Neural cell (in vitro differentiated cells): ENCODE measurements at regions not wholly inside any gene's neighbourhood (a gene's known extent, or its start where the extent isn't known, plus 50 kb on each side); places are given as distances from the start of the nearest gene placed in this dataset.

ENCODE experiments used
- EP300 ChIP-seq: fragments of 450-650 bp; conservative IDR thresholded peaks from 2 replicates; pipeline ENCODE4 v1.6.1; 2014; ENCODE audit warnings: antibody characterized with exemption, mild to moderate bottlenecking, moderate library complexity; ENCODE audit not compliant: poor library complexity, severe bottlenecking
- EZH2 ChIP-seq: fragments of 200-600, 300-800 bp; shearing (Covaris generic), sonication (generic); IDR thresholded peaks from 2 replicates; pipeline ENCODE4 v1.6.1; 2014; ENCODE audit warnings: antibody characterized with exemption, low read length, borderline replicate concordance, mild to moderate bottlenecking; ENCODE audit not compliant: insufficient read depth, poor library complexity, severe bottlenecking
- POLR2AphosphoS5 ChIP-seq: IDR thresholded peaks from 2 replicates; pipeline ENCODE4 v1.6.1; 2012
- RAD21 ChIP-seq: fragments of 450-650 bp; conservative IDR thresholded peaks from 2 replicates; pipeline ENCODE4 v1.6.1; 2014; ENCODE audit warnings: antibody characterized with exemption, mild to moderate bottlenecking, moderate library complexity
- SMC3 ChIP-seq: fragments of 450-650 bp; conservative IDR thresholded peaks from 2 replicates; pipeline ENCODE4 v1.6.1; 2014; ENCODE audit warnings: antibody characterized with exemption, mild to moderate bottlenecking, moderate library complexity; ENCODE audit not compliant: poor library complexity
- TAF1 ChIP-seq: IDR thresholded peaks from 2 replicates; pipeline ENCODE4 v1.6.1; 2012; ENCODE audit warnings: low read depth
- TF ChIP-seq, protein P1 (sequence below): fragments of 450-650 bp; IDR thresholded peaks from 2 replicates; pipeline ENCODE4 v1.5.1; 2014; ENCODE audit warnings: antibody characterized with exemption, mild to moderate bottlenecking, moderate library complexity; ENCODE audit not compliant: poor library complexity, severe bottlenecking

DNA sequence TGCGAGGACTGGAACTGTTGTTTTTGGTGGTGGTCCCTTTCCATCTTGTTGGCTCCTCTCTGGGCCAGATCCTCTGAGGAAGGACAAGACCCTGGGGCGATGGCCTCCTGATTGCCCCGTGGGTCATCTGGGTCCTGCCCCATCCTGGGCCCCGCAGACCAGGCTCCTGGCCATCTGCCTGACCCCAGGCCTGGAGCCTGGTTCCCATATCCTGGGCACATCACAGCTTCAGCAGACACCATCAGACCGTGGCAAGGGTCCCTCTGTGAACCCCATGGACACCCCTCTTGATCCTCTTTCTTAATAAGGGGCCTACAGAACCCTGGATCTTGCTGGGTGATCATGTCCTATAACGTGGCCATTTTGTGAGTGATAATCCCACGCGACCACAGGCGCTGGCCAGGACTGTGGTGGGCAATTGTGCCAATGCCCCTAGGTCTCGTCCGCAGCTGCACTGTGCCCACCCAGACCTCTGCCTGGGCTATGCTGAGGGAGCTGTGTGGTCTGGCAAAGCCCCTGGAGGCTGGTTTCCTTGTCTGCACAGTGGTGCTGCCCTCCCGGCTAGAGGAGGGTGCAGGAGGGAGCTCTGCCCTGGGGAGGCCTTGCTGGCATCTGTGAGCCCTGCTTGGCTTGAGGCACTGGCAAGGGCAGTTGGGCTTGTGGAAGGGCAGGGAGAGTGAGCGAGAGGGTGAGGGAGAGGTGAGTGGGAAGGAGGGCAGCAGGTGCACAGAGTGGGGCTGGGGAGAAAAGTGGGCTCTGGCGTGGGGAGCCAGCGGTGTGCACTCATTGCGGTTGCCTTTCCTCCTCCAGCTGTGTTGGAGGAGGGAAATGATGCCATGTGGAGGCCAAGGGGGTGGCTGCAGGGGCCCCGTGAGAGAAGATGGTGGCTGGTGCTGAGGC is 53.1 kb upstream of the PRR23E start:
- TF ChIP-seq POLR2AphosphoS5: no peak
- no peak for TF ChIP-seq SMC3
- no peak for TF ChIP-seq EZH2
- TF ChIP-seq, protein P1, sequence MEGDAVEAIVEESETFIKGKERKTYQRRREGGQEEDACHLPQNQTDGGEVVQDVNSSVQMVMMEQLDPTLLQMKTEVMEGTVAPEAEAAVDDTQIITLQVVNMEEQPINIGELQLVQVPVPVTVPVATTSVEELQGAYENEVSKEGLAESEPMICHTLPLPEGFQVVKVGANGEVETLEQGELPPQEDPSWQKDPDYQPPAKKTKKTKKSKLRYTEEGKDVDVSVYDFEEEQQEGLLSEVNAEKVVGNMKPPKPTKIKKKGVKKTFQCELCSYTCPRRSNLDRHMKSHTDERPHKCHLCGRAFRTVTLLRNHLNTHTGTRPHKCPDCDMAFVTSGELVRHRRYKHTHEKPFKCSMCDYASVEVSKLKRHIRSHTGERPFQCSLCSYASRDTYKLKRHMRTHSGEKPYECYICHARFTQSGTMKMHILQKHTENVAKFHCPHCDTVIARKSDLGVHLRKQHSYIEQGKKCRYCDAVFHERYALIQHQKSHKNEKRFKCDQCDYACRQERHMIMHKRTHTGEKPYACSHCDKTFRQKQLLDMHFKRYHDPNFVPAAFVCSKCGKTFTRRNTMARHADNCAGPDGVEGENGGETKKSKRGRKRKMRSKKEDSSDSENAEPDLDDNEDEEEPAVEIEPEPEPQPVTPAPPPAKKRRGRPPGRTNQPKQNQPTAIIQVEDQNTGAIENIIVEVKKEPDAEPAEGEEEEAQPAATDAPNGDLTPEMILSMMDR: no peak
- no peak for TF ChIP-seq RAD21
- no peak for TF ChIP-seq EP300
- no peak for TF ChIP-seq TAF1
